ENCODE measurements at regions not wholly inside any gene's neighbourhood (a gene's known extent, or its start where the extent isn't known, plus 50 kb on each side); places are given as distances from the start of the nearest gene placed in this dataset.
"Not testable (repeated sequence)": the region's sequence is repeated elsewhere in the genome, so short reads cannot be mapped to it uniquely, and the experiment has no call there.

GRCh38 chr18:11482271-11482670, 127.1 kb upstream of the SLC35G4 start:
- DNase-seq (ENCODE audit: low spot score), result no peak
- no peaks in the 10 kb centered on the region for H3K36me3 ChIP-seq (ENCODE audit: control insufficient read depth in 4 of 4, insufficient read depth in 3 of 4, low read depth in 1 of 4, low read length in 3 of 4)
- H3K27me3 ChIP-seq (ENCODE audit: control insufficient read depth in 4 of 4, insufficient read depth in 4 of 4, low read length in 3 of 4), result peaks cover 0 to 3% (median 0%) of the 10 kb centered on the region in 4 donors
- TF ChIP-seq NR2F2 (IDR thresholded peaks at IDR 0.05) (no peak), SP1 (IDR thresholded peaks at IDR 0.05) (no peak), ZBTB33 (IDR thresholded peaks at IDR 0.05) (no peak), HNF4A (conservative IDR thresholded peaks at IDR 0.05) (no peak), EGR1 (IDR thresholded peaks at IDR 0.05; ENCODE audit: low read depth in 2 of 2) (no peak), RAD21 (IDR thresholded peaks at IDR 0.05) (no peak), CTCF (IDR thresholded peaks at IDR 0.05; ENCODE audit: low read depth, low read length, missing input control) (no peak), TAF1 (conservative IDR thresholded peaks at IDR 0.05) (no peak), REST (IDR thresholded peaks at IDR 0.05) (no peak), GABPA (IDR thresholded peaks at IDR 0.05 in 1 of 2, conservative IDR thresholded peaks at IDR 0.05 in 1 of 2) (no peak), YY1 (IDR thresholded peaks at IDR 0.05) (no peak), MAX (IDR thresholded peaks at IDR 0.05) (no peak), ATF3 (IDR thresholded peaks at IDR 0.05) (no peak), HNF4G (IDR thresholded peaks at IDR 0.05) (no peak)
- no peak overlapping the region for H3K4me3 ChIP-seq (ENCODE audit: low read depth in 1 of 3, low read length in 3 of 3)
- no peaks in the 10 kb centered on the region for H3K9me3 ChIP-seq (ENCODE audit: control insufficient read depth in 4 of 4, low read length in 3 of 4)
- H3K27ac ChIP-seq (ENCODE audit: low read depth in 1 of 2, low read length in 2 of 2), result no peak overlapping the region
- no peak overlapping the region for H3K9ac ChIP-seq (ENCODE audit: low read depth in 1 of 2, low read length in 2 of 2)
- H3K4me1 ChIP-seq (ENCODE audit: control insufficient read depth in 4 of 4, insufficient read depth in 4 of 4, low read length in 3 of 4), result no peaks in the 10 kb centered on the region

- Histone ChIP-seq H3K36me3 (ENCODE audit: control insufficient read depth in 4 of 4, insufficient read depth in 3 of 4, low read depth in 1 of 4, low read length in 3 of 4) (no peaks in the 10 kb centered on the region), H3K4me1 (ENCODE audit: control insufficient read depth in 4 of 4, insufficient read depth in 4 of 4, low read length in 3 of 4) (no peaks in the 10 kb centered on the region), H3K9me3 (ENCODE audit: control insufficient read depth in 4 of 4, low read length in 3 of 4) (no peaks in the 10 kb centered on the region), H3K9ac (ENCODE audit: low read depth in 1 of 2, low read length in 2 of 2) (no peak overlapping the region), H3K27me3 (ENCODE audit: control insufficient read depth in 4 of 4, insufficient read depth in 4 of 4, low read length in 3 of 4) (peaks cover 0 to 3% (median 0%) of the 10 kb centered on the region in 4 donors), H3K27ac (ENCODE audit: low read depth in 1 of 2, low read length in 2 of 2) (no peak overlapping the region), H3K4me3 (ENCODE audit: low read depth in 1 of 3, low read length in 3 of 3) (no peak overlapping the region)
- 82% methylated on average over 1 of the region's 1 CpG for WGBS
- TF ChIP-seq HNF4A (conservative IDR thresholded peaks at IDR 0.05), result no peak
- TF ChIP-seq FOXA1 (IDR thresholded peaks at IDR 0.05), result no peak
- no peak for TF ChIP-seq EGR1 (IDR thresholded peaks at IDR 0.05; ENCODE audit: low read depth in 2 of 2)
- DNase-seq (ENCODE audit: low spot score), result no peak
Observed at GRCh38 chr18:11480692-11481091, 128.7 kb upstream of the SLC35G4 start.

- H3K4me3 ChIP-seq (ENCODE audit: low read depth in 1 of 3, low read length in 3 of 3); H3K36me3 ChIP-seq (ENCODE audit: control insufficient read depth in 4 of 4, insufficient read depth in 3 of 4, low read depth in 1 of 4, low read length in 3 of 4); H3K4me1 ChIP-seq (ENCODE audit: control insufficient read depth in 4 of 4, insufficient read depth in 4 of 4, low read length in 3 of 4); H3K9ac ChIP-seq (ENCODE audit: low read depth in 1 of 2, low read length in 2 of 2); H3K27me3 ChIP-seq (ENCODE audit: control insufficient read depth in 4 of 4, insufficient read depth in 4 of 4, low read length in 3 of 4); H3K27ac ChIP-seq (ENCODE audit: low read depth in 1 of 2, low read length in 2 of 2); DNase-seq (ENCODE audit: low spot score); H3K9me3 ChIP-seq (ENCODE audit: control insufficient read depth in 4 of 4, low read length in 3 of 4): not testable (repeated sequence)
- 65% methylated on average over 7 of the region's 7 CpGs for WGBS
Observed at GRCh38 chr18:11479031-11479430, 130.4 kb upstream of the SLC35G4 start.

Measured in liver (tissue), 8 donors.